ENCODE measurements at regions not wholly inside any gene's neighbourhood (a gene's known extent, or its start where the extent isn't known, plus 50 kb on each side); places are given as distances from the start of the nearest gene placed in this dataset.

DNA sequence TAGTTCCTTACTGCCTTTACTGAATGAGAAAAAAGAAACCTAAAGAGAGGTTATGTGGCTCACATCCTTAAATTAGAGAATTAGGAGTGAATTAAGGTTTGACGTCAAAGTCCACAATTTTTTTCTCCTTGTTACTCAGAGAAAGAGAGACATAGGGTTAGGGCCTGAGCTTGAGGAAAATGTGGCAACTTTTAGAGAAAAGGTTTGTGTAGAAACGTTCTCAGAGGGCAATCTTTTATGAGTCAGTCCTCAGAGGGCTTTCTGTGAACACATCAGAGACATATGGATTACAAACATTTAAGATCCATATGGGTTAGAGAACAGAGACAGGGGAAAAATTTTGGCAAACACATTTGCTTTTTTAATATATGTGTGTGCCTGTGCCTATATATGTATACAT is 242.8 kb downstream of the TGFB2 start:
- no peak overlapping the region for H3K4me2 ChIP-seq (ENCODE audit: low read depth, low read length, poor library complexity, severe bottlenecking)
- no peak overlapping the region for H3K9ac ChIP-seq (ENCODE audit: low read length)
- H3K4me3 ChIP-seq (ENCODE audit: insufficient read depth, low read length, poor library complexity, severe bottlenecking), result no peak overlapping the region
- no peaks in the 10 kb centered on the region for H3F3A ChIP-seq (ENCODE audit: insufficient read depth)
- no peak overlapping the region for H3K27ac ChIP-seq (ENCODE audit: low read depth, low read length)
- H3K9me3 ChIP-seq (ENCODE audit: insufficient read depth, low read length), result no peaks in the 10 kb centered on the region
- H3K9me2 ChIP-seq (replicated peaks; ENCODE audit: insufficient read depth, low read length), result no peaks in the 10 kb centered on the region
- H2AFZ ChIP-seq (ENCODE audit: low read depth, low read length, severe bottlenecking), result no peak overlapping the region
- H3K27me3 ChIP-seq (ENCODE audit: low read length), result no peaks in the 10 kb centered on the region
- no peaks in the 10 kb centered on the region for H3K36me3 ChIP-seq (ENCODE audit: low read length)
- no peaks in the 10 kb centered on the region for H3K79me2 ChIP-seq (ENCODE audit: insufficient read depth, low read length)
- no peaks in the 10 kb centered on the region for H4K20me1 ChIP-seq (ENCODE audit: low read depth, low read length)
- TF ChIP-seq, protein P1, sequence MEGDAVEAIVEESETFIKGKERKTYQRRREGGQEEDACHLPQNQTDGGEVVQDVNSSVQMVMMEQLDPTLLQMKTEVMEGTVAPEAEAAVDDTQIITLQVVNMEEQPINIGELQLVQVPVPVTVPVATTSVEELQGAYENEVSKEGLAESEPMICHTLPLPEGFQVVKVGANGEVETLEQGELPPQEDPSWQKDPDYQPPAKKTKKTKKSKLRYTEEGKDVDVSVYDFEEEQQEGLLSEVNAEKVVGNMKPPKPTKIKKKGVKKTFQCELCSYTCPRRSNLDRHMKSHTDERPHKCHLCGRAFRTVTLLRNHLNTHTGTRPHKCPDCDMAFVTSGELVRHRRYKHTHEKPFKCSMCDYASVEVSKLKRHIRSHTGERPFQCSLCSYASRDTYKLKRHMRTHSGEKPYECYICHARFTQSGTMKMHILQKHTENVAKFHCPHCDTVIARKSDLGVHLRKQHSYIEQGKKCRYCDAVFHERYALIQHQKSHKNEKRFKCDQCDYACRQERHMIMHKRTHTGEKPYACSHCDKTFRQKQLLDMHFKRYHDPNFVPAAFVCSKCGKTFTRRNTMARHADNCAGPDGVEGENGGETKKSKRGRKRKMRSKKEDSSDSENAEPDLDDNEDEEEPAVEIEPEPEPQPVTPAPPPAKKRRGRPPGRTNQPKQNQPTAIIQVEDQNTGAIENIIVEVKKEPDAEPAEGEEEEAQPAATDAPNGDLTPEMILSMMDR (IDR thresholded peaks at IDR 0.05; ENCODE audit: insufficient read depth, low read length, poor library complexity, severe bottlenecking), result no peak
- no peak for TF ChIP-seq EZH2phosphoT487 (conservative IDR thresholded peaks at IDR 0.05; ENCODE audit: low read length)

DNA sequence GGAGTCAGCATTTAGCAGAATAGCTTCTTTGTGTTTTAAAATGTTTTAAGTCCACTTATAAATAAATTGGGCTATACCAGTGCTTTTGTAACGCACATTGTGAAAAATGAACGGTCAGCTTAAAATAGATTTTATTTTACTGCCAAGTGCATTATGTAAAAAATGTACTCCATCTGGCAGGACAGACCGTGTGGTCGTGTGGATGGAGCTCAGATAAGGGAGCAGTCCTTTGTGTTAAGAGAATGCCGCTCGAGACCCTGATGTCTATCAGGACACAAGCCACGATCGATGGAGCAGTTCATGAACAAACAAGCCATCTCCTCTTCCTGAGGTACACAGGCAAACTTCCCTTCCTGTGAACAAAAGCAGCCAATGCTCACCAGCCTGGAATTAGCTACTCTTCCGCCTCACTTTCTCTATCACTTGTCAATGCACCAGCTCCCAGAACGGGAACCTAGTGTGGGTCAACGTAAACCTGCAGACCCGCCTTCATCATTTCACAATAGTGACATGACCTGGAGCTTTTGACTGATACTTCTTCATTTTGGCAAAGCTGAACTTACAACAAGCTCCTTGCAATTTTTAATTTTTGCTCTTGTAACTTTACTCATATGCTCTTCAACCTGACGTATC is 243.5 kb downstream of the TGFB2 start:
- Histone ChIP-seq H3K79me2 (ENCODE audit: insufficient read depth, low read length) (no peaks in the 10 kb centered on the region), H3K9me3 (ENCODE audit: insufficient read depth, low read length) (no peaks in the 10 kb centered on the region), H3K9ac (ENCODE audit: low read length) (no peak overlapping the region), H3K27ac (ENCODE audit: low read depth, low read length) (no peak overlapping the region), H3K4me3 (ENCODE audit: insufficient read depth, low read length, poor library complexity, severe bottlenecking) (no peak overlapping the region), H4K20me1 (ENCODE audit: low read depth, low read length) (no peaks in the 10 kb centered on the region), H3F3A (ENCODE audit: insufficient read depth) (no peaks in the 10 kb centered on the region), H3K9me2 (replicated peaks; ENCODE audit: insufficient read depth, low read length) (no peaks in the 10 kb centered on the region), H3K36me3 (ENCODE audit: low read length) (no peaks in the 10 kb centered on the region), H3K27me3 (ENCODE audit: low read length) (no peaks in the 10 kb centered on the region), H2AFZ (ENCODE audit: low read depth, low read length, severe bottlenecking) (no peak overlapping the region), H3K4me2 (ENCODE audit: low read depth, low read length, poor library complexity, severe bottlenecking) (no peak overlapping the region)
- TF ChIP-seq EZH2phosphoT487 (conservative IDR thresholded peaks at IDR 0.05; ENCODE audit: low read length), result no peak
- TF ChIP-seq, protein P1 (IDR thresholded peaks at IDR 0.05; ENCODE audit: insufficient read depth, low read length, poor library complexity, severe bottlenecking), result no peak

DNA sequence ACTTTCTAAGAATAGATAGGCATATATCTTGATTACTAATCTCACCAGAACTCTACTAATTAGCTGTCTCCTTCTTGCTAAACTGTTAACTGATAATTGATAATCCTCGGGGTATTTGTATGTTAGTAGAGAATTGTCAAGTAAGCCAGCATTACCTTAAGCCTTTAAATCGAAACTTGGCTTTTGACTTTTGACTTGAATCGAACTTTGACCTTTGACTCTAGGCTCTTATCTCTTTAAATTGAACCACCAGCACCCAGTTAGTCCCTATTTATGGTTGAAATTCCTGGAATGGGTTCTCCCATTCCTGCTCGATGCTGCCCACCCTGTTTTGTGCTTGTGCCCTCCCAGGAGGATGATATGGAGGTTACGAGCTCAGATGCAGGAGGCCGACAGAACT is 244.4 kb downstream of the TGFB2 start:
- H4K20me1 ChIP-seq (ENCODE audit: low read depth, low read length), result no peaks in the 10 kb centered on the region
- H3K9me3 ChIP-seq (ENCODE audit: insufficient read depth, low read length), result no peaks in the 10 kb centered on the region
- TF ChIP-seq EZH2phosphoT487 (conservative IDR thresholded peaks at IDR 0.05; ENCODE audit: low read length), result no peak
- TF ChIP-seq, protein P1 (IDR thresholded peaks at IDR 0.05; ENCODE audit: insufficient read depth, low read length, poor library complexity, severe bottlenecking), result no peak
- H3K36me3 ChIP-seq (ENCODE audit: low read length), result no peaks in the 10 kb centered on the region
- H3K9ac ChIP-seq (ENCODE audit: low read length), result no peak overlapping the region
- H3F3A ChIP-seq (ENCODE audit: insufficient read depth), result no peaks in the 10 kb centered on the region
- no peak overlapping the region for H2AFZ ChIP-seq (ENCODE audit: low read depth, low read length, severe bottlenecking)
- no peaks in the 10 kb centered on the region for H3K9me2 ChIP-seq (replicated peaks; ENCODE audit: insufficient read depth, low read length)
- no peaks in the 10 kb centered on the region for H3K27me3 ChIP-seq (ENCODE audit: low read length)
- no peak overlapping the region for H3K4me3 ChIP-seq (ENCODE audit: insufficient read depth, low read length, poor library complexity, severe bottlenecking)
- H3K4me2 ChIP-seq (ENCODE audit: low read depth, low read length, poor library complexity, severe bottlenecking), result no peak overlapping the region
- no peaks in the 10 kb centered on the region for H3K79me2 ChIP-seq (ENCODE audit: insufficient read depth, low read length)
- no peak overlapping the region for H3K27ac ChIP-seq (ENCODE audit: low read depth, low read length)
